NB4 (cell line): ENCODE measurements at regions not wholly inside any gene's neighbourhood (a gene's known extent, or its start where the extent isn't known, plus 50 kb on each side); places are given as distances from the start of the nearest gene placed in this dataset.

Source experiments
- MYC ChIP-seq: IDR thresholded peaks from 2 replicates; pipeline ENCODE4 v1.6.1; 2011; ENCODE audit warnings: low read depth, low read length
- POLR2A ChIP-seq: IDR thresholded peaks from 2 replicates; pipeline ENCODE4 v1.6.1; 2011; ENCODE audit warnings: mild to moderate bottlenecking; ENCODE audit not compliant: insufficient read length; ENCODE audit errors: extremely low read depth
- TF ChIP-seq, protein P1 (sequence below): IDR thresholded peaks from one replicate; pipeline ENCODE4 v1.5.1; 2012; ENCODE audit warnings: low read depth, low read length
- TF ChIP-seq, protein P2 (sequence below): IDR thresholded peaks from 2 replicates; pipeline ENCODE4 v1.6.1; 2011; ENCODE audit warnings: low read depth, low read length

DNA sequence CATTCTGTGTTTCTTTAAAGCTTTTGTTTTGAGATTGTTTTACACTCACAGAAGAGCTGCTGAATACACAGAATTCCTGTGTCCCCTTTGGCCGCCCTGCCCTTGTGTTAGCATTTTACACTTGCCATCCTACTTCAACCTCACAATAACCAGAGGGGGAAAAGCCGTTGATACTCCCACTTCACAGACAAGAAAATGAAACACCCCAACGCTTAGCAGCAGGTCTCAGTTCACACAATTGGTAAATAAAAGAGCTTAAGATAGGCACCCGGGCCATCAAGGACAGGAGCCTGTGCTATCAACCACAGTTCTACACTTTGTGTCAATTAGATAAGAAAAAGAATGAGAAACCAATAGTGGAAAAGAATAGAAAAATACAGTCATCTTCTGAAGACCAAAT lies 178.0 kb downstream of the SYK start:
- TF ChIP-seq, protein P1, sequence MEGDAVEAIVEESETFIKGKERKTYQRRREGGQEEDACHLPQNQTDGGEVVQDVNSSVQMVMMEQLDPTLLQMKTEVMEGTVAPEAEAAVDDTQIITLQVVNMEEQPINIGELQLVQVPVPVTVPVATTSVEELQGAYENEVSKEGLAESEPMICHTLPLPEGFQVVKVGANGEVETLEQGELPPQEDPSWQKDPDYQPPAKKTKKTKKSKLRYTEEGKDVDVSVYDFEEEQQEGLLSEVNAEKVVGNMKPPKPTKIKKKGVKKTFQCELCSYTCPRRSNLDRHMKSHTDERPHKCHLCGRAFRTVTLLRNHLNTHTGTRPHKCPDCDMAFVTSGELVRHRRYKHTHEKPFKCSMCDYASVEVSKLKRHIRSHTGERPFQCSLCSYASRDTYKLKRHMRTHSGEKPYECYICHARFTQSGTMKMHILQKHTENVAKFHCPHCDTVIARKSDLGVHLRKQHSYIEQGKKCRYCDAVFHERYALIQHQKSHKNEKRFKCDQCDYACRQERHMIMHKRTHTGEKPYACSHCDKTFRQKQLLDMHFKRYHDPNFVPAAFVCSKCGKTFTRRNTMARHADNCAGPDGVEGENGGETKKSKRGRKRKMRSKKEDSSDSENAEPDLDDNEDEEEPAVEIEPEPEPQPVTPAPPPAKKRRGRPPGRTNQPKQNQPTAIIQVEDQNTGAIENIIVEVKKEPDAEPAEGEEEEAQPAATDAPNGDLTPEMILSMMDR = no peak
- TF ChIP-seq, protein P2, sequence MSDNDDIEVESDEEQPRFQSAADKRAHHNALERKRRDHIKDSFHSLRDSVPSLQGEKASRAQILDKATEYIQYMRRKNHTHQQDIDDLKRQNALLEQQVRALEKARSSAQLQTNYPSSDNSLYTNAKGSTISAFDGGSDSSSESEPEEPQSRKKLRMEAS = no peak
- TF ChIP-seq POLR2A = no peak
- no peak for TF ChIP-seq MYC
